Keratinocyte (primary cell): ENCODE measurements at regions not wholly inside any gene's neighbourhood (a gene's known extent, or its start where the extent isn't known, plus 50 kb on each side); places are given as distances from the start of the nearest gene placed in this dataset.

Source experiments
- EZH2 ChIP-seq: IDR thresholded peaks from one replicate; pipeline ENCODE4 v1.6.1; 2012; ENCODE audit warnings: inconsistent platforms, mild to moderate bottlenecking, low read length, moderate library complexity
- TF ChIP-seq, protein P1 (sequence below), 3 experiments: IDR thresholded peaks in 1 of 3; conservative IDR thresholded peaks in 1 of 3; optimal IDR thresholded peaks in 1 of 3; 2 replicates in 2 of 3; 3 replicates in 1 of 3; pipeline versions ENCODE3 to v1.5.1; 2011; ENCODE audit warnings: low read length in 3 of 3, mild to moderate bottlenecking in 3 of 3, moderate library complexity in 2 of 3, control low read depth in 1 of 3, inconsistent platforms in 1 of 3; ENCODE audit not compliant: insufficient read depth in 2 of 3; ENCODE audit errors: extremely low read depth in 1 of 3

DNA sequence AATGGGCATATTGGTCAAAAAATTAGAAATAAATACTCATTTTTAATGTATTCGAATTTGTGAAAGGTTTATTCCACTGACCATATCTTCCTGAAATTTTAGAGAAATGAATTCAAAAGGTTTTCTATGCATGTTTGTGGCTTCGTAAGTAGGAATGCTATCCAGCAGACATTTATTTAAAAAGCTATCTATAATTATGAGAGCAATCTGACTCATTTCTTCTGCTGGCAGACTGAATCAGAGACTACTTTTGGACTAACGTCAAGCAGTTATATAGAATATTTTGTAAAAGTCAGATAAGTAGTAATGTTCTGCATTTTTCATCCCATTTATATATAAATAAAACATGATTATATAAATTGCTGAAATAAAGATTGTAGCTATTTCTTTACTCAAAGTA is 125.0 kb downstream of the SPCS3 start:
- TF ChIP-seq, protein P1, sequence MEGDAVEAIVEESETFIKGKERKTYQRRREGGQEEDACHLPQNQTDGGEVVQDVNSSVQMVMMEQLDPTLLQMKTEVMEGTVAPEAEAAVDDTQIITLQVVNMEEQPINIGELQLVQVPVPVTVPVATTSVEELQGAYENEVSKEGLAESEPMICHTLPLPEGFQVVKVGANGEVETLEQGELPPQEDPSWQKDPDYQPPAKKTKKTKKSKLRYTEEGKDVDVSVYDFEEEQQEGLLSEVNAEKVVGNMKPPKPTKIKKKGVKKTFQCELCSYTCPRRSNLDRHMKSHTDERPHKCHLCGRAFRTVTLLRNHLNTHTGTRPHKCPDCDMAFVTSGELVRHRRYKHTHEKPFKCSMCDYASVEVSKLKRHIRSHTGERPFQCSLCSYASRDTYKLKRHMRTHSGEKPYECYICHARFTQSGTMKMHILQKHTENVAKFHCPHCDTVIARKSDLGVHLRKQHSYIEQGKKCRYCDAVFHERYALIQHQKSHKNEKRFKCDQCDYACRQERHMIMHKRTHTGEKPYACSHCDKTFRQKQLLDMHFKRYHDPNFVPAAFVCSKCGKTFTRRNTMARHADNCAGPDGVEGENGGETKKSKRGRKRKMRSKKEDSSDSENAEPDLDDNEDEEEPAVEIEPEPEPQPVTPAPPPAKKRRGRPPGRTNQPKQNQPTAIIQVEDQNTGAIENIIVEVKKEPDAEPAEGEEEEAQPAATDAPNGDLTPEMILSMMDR (optimal IDR thresholded peaks at IDR 0.05 in 1 of 3, IDR thresholded peaks at IDR 0.05 in 1 of 3, conservative IDR thresholded peaks at IDR 0.05 in 1 of 3; ENCODE audit: extremely low read depth in 1 of 3, insufficient read depth in 2 of 3, low read length in 3 of 3): no peak
- no peak for TF ChIP-seq EZH2
